Aorta (tissue), 5 donors: ENCODE measurements at regions not wholly inside any gene's neighbourhood (a gene's known extent, or its start where the extent isn't known, plus 50 kb on each side); places are given as distances from the start of the nearest gene placed in this dataset.
"Not testable (repeated sequence)": the region's sequence is repeated elsewhere in the genome, so short reads cannot be mapped to it uniquely, and the experiment has no call there.

ENCODE experiments used
- ATAC-seq: fragments of 200-7000 bp; cut with Tn5 transposase; one replicate; pipeline ENCODE4 v1.9.1; 2022; ENCODE audit warnings: moderate library complexity; ENCODE audit not compliant: low FRiP score
- DNase-seq, 2 donors: peaks; one replicate each; pipeline ENCODE4 v3.0.0-alpha.2; 2020
- H3K27ac ChIP-seq, 2 donors: one replicate each; pipeline ENCODE4 v1.5.1; 2013; ENCODE audit warnings: low read length in 2 of 2, mild to moderate bottlenecking in 2 of 2, moderate library complexity in 2 of 2, control low read depth in 1 of 2, inconsistent platforms in 1 of 2, low read depth in 1 of 2
- H3K27me3 ChIP-seq, 2 donors: one replicate each; pipeline ENCODE4 v1.6.1; 2013; ENCODE audit warnings: control low read depth in 1 of 2, low read length in 1 of 2, mild to moderate bottlenecking in 1 of 2, moderate library complexity in 1 of 2; ENCODE audit not compliant: insufficient read depth in 2 of 2, control insufficient read depth in 1 of 2
- H3K36me3 ChIP-seq, 2 donors: one replicate each; pipeline ENCODE4 v1.6.1; 2013; ENCODE audit warnings: control low read depth in 1 of 2, low read length in 1 of 2, mild to moderate bottlenecking in 1 of 2; ENCODE audit not compliant: insufficient read depth in 2 of 2, control insufficient read depth in 1 of 2
- H3K4me1 ChIP-seq, 2 donors: one replicate each; pipeline ENCODE4 v1.6.1; 2013; ENCODE audit warnings: low read length in 2 of 2, control low read depth in 1 of 2, mild to moderate bottlenecking in 1 of 2, moderate library complexity in 1 of 2; ENCODE audit not compliant: insufficient read depth in 2 of 2, control insufficient read depth in 1 of 2
- H3K4me3 ChIP-seq, 2 donors: one replicate each; pipeline ENCODE4 v1.5.1; 2013; ENCODE audit warnings: low read length in 2 of 2, control low read depth in 1 of 2, mild to moderate bottlenecking in 1 of 2
- H3K9me3 ChIP-seq: one replicate; pipeline ENCODE4 v1.6.1; 2013; ENCODE audit warnings: mild to moderate bottlenecking, low read length; ENCODE audit not compliant: control insufficient read depth
- WGBS, 2 donors: extraction: QIAGEN DNeasy Blood & Tissue Kit; methylation state at CpG; one replicate each; pipeline ENCODE4 v1.1.7; 2013; 5-methylcytosine and 5-hydroxymethylcytosine counted together
- intact Hi-C, 2 donors: fragments of 100-400 bp; cut with DNase I; formaldehyde crosslinking; loops; one replicate each; pipeline versions ENCODE4 v1.14.2 to v1.15.0; 2022
- donor health status: healthy with polysubstance abuse.
- donor health status: Bipolar disorder and iron deficiency.
- donor health status: DM: no; HTN: no; CAD: no.
- donor health status: DM: no; HTN: no; CAD: no.
- donor health status: DM: yes; HTN: yes; CAD: no.

- 78 to 79% methylated on average over 1 of the region's 1 CpG for WGBS, 2 donors
- Histone ChIP-seq H3K4me3 (no peak overlapping the region), H3K9me3 (peaks cover 1% of the 10 kb centered on the region), H3K27ac (no peak overlapping the region), H3K4me1 (no peaks in the 10 kb centered on the region), H3K36me3 (no peaks in the 10 kb centered on the region), H3K27me3 (no peaks in the 10 kb centered on the region)
- DNase-seq (no peak), ATAC-seq (no peak)
- intact Hi-C loops: no loop called here
Observed at GRCh38 chr6:112934433-112935327, 587.5 kb downstream of the RFPL4B start.

GRCh38 chr6:112935402-112936078 is 588.4 kb downstream of the RFPL4B start:
- DNase-seq: no peak
- intact Hi-C loops: no loop called here
- WGBS, 2 donors: 88 to 91% methylated on average over 2 of the region's 2 CpGs

GRCh38 chr6:112936079-112936472 is 588.9 kb downstream of the RFPL4B start:
- intact Hi-C loops: no loop called here
- 95 to 96% methylated on average over 7 of the region's 7 CpGs for WGBS, 2 donors
- H3K36me3 ChIP-seq: no peaks in the 10 kb centered on the region
- ATAC-seq (no peak), DNase-seq (no peak)
- no peaks in the 10 kb centered on the region for H3K4me1 ChIP-seq
- H3K9me3 ChIP-seq: peaks cover 1% of the 10 kb centered on the region
- H3K27me3 ChIP-seq: no peaks in the 10 kb centered on the region
- H3K4me3 ChIP-seq: no peak overlapping the region
- H3K27ac ChIP-seq: no peak overlapping the region

More at GRCh38 chr6:112935402-112936078, 588.4 kb downstream of the RFPL4B start:
- no peaks in the 10 kb centered on the region for H3K36me3 ChIP-seq
- H3K4me1 ChIP-seq: no peaks in the 10 kb centered on the region
- H3K4me3 ChIP-seq: no peak overlapping the region
- peaks cover 1% of the 10 kb centered on the region for H3K9me3 ChIP-seq
- no peak overlapping the region for H3K27ac ChIP-seq
- H3K27me3 ChIP-seq: no peaks in the 10 kb centered on the region
- ATAC-seq: no peak

GRCh38 chr6:112936504-112936903 is 589.4 kb downstream of the RFPL4B start:
- H3K27ac ChIP-seq: no peak overlapping the region
- peaks cover 1% of the 10 kb centered on the region for H3K9me3 ChIP-seq
- no peaks in the 10 kb centered on the region for H3K36me3 ChIP-seq
- intact Hi-C loops: no loop called here
- H3K27me3 ChIP-seq: no peaks in the 10 kb centered on the region
- H3K4me3 ChIP-seq: no peak overlapping the region
- ATAC-seq: no peak
- 71 to 88% methylated on average over 1 of the region's 1 CpG for WGBS, 2 donors
- no peak for DNase-seq
- H3K4me1 ChIP-seq: no peaks in the 10 kb centered on the region

DNA sequence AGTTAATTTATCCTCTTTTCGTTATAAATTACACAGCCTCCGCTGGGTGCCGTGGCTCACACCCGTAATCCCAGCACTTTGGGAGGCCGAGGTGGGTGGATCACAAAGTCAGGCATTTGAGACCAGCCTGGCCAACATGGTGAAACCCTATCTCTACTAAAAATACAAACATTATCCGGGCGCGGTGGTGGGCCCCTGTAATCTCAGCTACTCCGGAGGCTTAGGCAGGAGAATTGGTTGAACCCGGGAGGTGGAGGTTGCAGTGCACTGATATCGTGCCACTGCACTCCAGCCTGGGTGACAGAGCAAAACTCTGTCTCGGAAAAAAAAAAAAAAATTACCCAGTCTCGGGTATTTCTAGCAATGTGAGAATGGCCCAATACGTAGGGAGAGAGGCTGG is 590.6 kb downstream of the RFPL4B start:
- H3K4me1 ChIP-seq, DNase-seq, H3K4me3 ChIP-seq, H3K9me3 ChIP-seq, H3K36me3 ChIP-seq, intact Hi-C loops, H3K27ac ChIP-seq, H3K27me3 ChIP-seq, ATAC-seq: not testable (repeated sequence)
- 96 to 97% methylated on average over 14 of the region's 14 CpGs for WGBS, 2 donors

DNA sequence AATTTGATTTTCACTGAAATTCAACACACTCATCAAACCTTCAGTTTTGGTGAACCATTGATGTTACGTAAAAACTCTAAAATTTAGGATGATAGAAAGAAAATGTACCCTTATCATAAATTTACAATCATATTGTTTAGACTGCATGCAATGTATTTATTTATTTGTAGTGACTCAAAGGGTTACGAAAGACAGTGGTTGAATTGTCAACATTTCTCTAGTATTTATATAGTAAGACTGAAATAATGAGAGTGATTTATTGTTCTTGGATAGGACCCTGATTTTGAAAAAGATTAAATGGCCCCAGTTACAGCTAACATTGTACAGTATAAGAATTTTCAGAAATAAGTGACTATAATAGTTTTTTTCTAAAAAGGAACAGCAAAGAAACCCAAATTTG is 591.5 kb downstream of the RFPL4B start:
- no peak for ATAC-seq
- Histone ChIP-seq H3K4me3 (no peak overlapping the region), H3K9me3 (peaks cover 1% of the 10 kb centered on the region), H3K36me3 (no peaks in the 10 kb centered on the region), H3K4me1 (no peaks in the 10 kb centered on the region), H3K27me3 (no peaks in the 10 kb centered on the region), H3K27ac (no peak overlapping the region)
- DNase-seq: no peak
- WGBS, 2 donors: 69 to 90% methylated on average over 2 of the region's 2 CpGs
- intact Hi-C loops: no loop called here

DNA sequence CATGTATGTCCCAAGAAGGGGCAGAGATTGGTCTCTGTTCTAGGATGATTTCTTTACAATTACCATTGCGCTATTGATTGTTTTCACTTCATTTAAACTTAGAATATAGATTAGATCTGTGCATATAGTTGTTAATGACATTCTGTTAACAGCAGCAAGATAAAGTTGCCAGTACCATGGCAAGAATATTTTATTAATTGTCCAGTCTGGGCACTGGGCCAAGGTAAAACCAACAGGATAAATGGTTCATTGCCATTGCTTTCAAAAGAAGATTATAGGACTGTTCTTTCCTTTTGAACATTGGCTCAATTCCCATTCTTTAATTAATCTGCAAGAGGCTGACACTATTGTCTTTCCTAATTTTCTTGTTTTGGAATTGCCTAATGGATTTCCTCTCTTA is 592.4 kb downstream of the RFPL4B start:
- ATAC-seq: no peak
- Histone ChIP-seq H3K9me3 (peaks cover 1% of the 10 kb centered on the region), H3K4me1 (no peaks in the 10 kb centered on the region), H3K27me3 (no peaks in the 10 kb centered on the region), H3K27ac (no peak overlapping the region), H3K36me3 (no peaks in the 10 kb centered on the region), H3K4me3 (no peak overlapping the region)
- 93 to 95% methylated on average over 1 of the region's 1 CpG for WGBS, 2 donors
- intact Hi-C loops: no loop called here
- no peak for DNase-seq

GRCh38 chr6:112941613-112942012 is 594.5 kb downstream of the RFPL4B start:
- Histone ChIP-seq H3K36me3 (no peaks in the 10 kb centered on the region), H3K27ac (no peak overlapping the region), H3K4me3 (no peak overlapping the region), H3K27me3 (no peaks in the 10 kb centered on the region), H3K9me3 (peaks cover 1% of the 10 kb centered on the region), H3K4me1 (no peaks in the 10 kb centered on the region)
- intact Hi-C loops: no loop called here
- no peak for DNase-seq
- ATAC-seq: no peak

- Histone ChIP-seq H3K36me3 (no peaks in the 10 kb centered on the region), H3K4me1 (no peaks in the 10 kb centered on the region), H3K27ac (no peak overlapping the region), H3K27me3 (no peaks in the 10 kb centered on the region), H3K4me3 (no peak overlapping the region), H3K9me3 (no peaks in the 10 kb centered on the region)
- ATAC-seq (no peak), DNase-seq (no peak)
- 15 to 30% methylated on average over 3 of the region's 3 CpGs for WGBS, 2 donors
- intact Hi-C loops: no loop called here
Observed at GRCh38 chr6:112946051-112946450, 598.9 kb downstream of the RFPL4B start.
